Cardiac fibroblast (primary cell): ENCODE measurements at regions not wholly inside any gene's neighbourhood (a gene's known extent, or its start where the extent isn't known, plus 50 kb on each side); places are given as distances from the start of the nearest gene placed in this dataset.

Source experiments
- DNase-seq, 2 donors: peaks; one replicate each; pipeline versions ENCODE4 v3.0.0 to v3.0.0-alpha.2; 2010; ENCODE audit warnings: low read depth in 2 of 2
- H3K4me3 ChIP-seq, 2 donors: replicated peaks in 1 of 2; 1 replicate in 1 of 2; 2 replicates in 1 of 2; pipeline ENCODE4 v1.5.1; 2011; ENCODE audit warnings: low read depth in 2 of 2, low read length in 2 of 2, mild to moderate bottlenecking in 2 of 2, moderate library complexity in 1 of 2
- CTCF ChIP-seq: IDR thresholded peaks from one replicate; pipeline ENCODE4 v1.5.1; 2011; ENCODE audit warnings: low read depth, mild to moderate bottlenecking, low read length, inconsistent platforms

- no peak overlapping the region for H3K4me3 ChIP-seq
- TF ChIP-seq CTCF = no peak
- peak in 1 of 2 donors; percentile 3 for DNase-seq
These were observed 1662.6 kb upstream of the MIR17HG start for GRCh38 chr13:89684896-89685295.

GRCh38 chr13:89686171-89686570 lies 1661.3 kb upstream of the MIR17HG start:
- no peak overlapping the region for H3K4me3 ChIP-seq
- DNase-seq = no peak
- no peak for TF ChIP-seq CTCF

- TF ChIP-seq CTCF = no peak
- no peak overlapping the region for H3K4me3 ChIP-seq
- no peak for DNase-seq
These were observed 1660.4 kb upstream of the MIR17HG start for GRCh38 chr13:89687066-89687465.

- DNase-seq = peak in 1 of 2 donors; percentile 23
- TF ChIP-seq CTCF = no peak
- H3K4me3 ChIP-seq = no peak overlapping the region
These were observed 1658.6 kb upstream of the MIR17HG start for GRCh38 chr13:89688918-89689317.

- no peak for DNase-seq
- no peak overlapping the region for H3K4me3 ChIP-seq
- no peak for TF ChIP-seq CTCF
These were observed 1653.0 kb upstream of the MIR17HG start for GRCh38 chr13:89694451-89694850.

- peak; percentile 67 for TF ChIP-seq CTCF
- peak; percentile 50 to 63 for DNase-seq
- H3K4me3 ChIP-seq = no peak overlapping the region
These were observed 1651.9 kb upstream of the MIR17HG start for GRCh38 chr13:89695343-89696257.
